Heart left ventricle (tissue), 16 donors: ENCODE measurements at regions not wholly inside any gene's neighbourhood (a gene's known extent, or its start where the extent isn't known, plus 50 kb on each side); places are given as distances from the start of the nearest gene placed in this dataset.

Experiments
- ATAC-seq, 4 donors: fragments of 200-7000 bp; cut with Tn5 transposase; one replicate each; pipeline ENCODE4 v1.9.1; 2020 to 2022; ENCODE audit warnings: moderate library complexity in 4 of 4, mild to moderate bottlenecking in 3 of 4, moderate number of reproducible peaks in 1 of 4
- DNase-seq, 5 donors: peaks; one replicate each; pipeline ENCODE4 v3.0.0-alpha.2; 2020
- H3K27ac ChIP-seq, 12 donors: fragments of 200-600 bp; sonication (generic) in 4 of 12; one replicate each; pipeline versions ENCODE4 v1.5.0 to v1.8.0; 2016 to 2022; ENCODE audit warnings: mild to moderate bottlenecking in 2 of 12
- H3K27me3 ChIP-seq, 9 donors: fragments of 200-600 bp; sonication (generic) in 2 of 9; one replicate each; pipeline versions ENCODE4 v1.5.1 to v1.8.0; 2016 to 2022; ENCODE audit warnings: mild to moderate bottlenecking in 3 of 9
- H3K36me3 ChIP-seq, 9 donors: fragments of 200-600 bp; sonication (generic) in 2 of 9; one replicate each; pipeline versions ENCODE4 v1.5.0 to v1.8.0; 2018 to 2022; ENCODE audit warnings: mild to moderate bottlenecking in 2 of 9
- H3K4me1 ChIP-seq, 12 donors: fragments of 200-600 bp; sonication (generic) in 4 of 12; one replicate each; pipeline versions ENCODE4 v1.5.0 to v1.8.0; 2016 to 2022; ENCODE audit warnings: mild to moderate bottlenecking in 3 of 12
- H3K4me3 ChIP-seq, 12 donors: fragments of 200-600 bp; sonication (generic) in 4 of 12; one replicate each; pipeline versions ENCODE4 v1.5.0 to v1.8.0; 2017 to 2022; ENCODE audit warnings: mild to moderate bottlenecking in 9 of 12, moderate library complexity in 4 of 12
- H3K9me3 ChIP-seq, 12 donors: fragments of 200-600 bp; sonication (generic) in 4 of 12; one replicate each; pipeline versions ENCODE4 v1.5.0 to v1.8.0; 2016 to 2022; ENCODE audit warnings: mild to moderate bottlenecking in 1 of 12
- CTCF ChIP-seq, 12 donors: fragments of 200-600 bp; sonication (generic) in 4 of 12; IDR thresholded peaks; one replicate each; pipeline versions ENCODE4 v1.5.0 to v1.8.0; 2018 to 2022; ENCODE audit warnings: antibody characterized with exemption in 12 of 12, mild to moderate bottlenecking in 5 of 12
- POLR2A ChIP-seq, 2 donors: fragments of 450-650 bp; IDR thresholded peaks; one replicate each; pipeline ENCODE4 v1.6.1; 2017; ENCODE audit warnings: antibody characterized with exemption in 2 of 2, mild to moderate bottlenecking in 2 of 2, moderate library complexity in 2 of 2
- WGBS, 4 donors: extraction: QIAGEN DNeasy Blood & Tissue Kit in 2 of 4; methylation state at CpG; one replicate each; pipeline versions ENCODE4 v1.1.5 to v1.1.7; 2013 to 2018; 5-methylcytosine and 5-hydroxymethylcytosine counted together
- intact Hi-C, 10 donors: fragments of 100-400 bp; cut with DNase I; formaldehyde crosslinking; loops; one replicate each; pipeline versions ENCODE4 v1.11.1 to v1.14.2; 2022
- donor health status: ischemic (EF 13 %, LVEDD 7.1; RV severe dilation, severe dysfunction).
- donor health status: healthy with polysubstance abuse.
- donor health status: DM: no; HTN: yes; CAD: no.
- donor health status: DM: no; HTN: no; CAD: no.
- donor health status: ischemic (EF 25% LVEDD 6.9; RV normal size, moderate dysfunction).
- donor health status: ischemic (EF 25% LVEDD 5.7; RV mildly dilated, moderate dysfunction).
- donor health status: healthy.
- donor health status: DM: yes; HTN: yes; CAD: no.
- donor health status: ischemic (EF 35%, LVEDD 5.7; RV mildly dilated, moderate dysfunction).
- donor health status: nonischemic (EF 11% LVEDD 7.7; RV severe dilation, severe dysfunction).
- donor health status: DM: yes; HTN: yes; CAD: no.
- donor health status: PGD.
- donor health status: ischemic (EF 29% LVEDD 5.4; RV normal size, mild dysfunction).
- donor health status: nonischemic (EF 23%, LVEDD 6.1; RV moderate dilation, normal function).

GRCh38 chr13:104567114-104567513, 1500.9 kb upstream of the SLC10A2 start:
- H3K27me3 ChIP-seq = peaks cover 0 to 5% (median 0%) of the 10 kb centered on the region in 9 donors
- ATAC-seq (no peak), DNase-seq (no peak)
- no peaks in the 10 kb centered on the region for H3K9me3 ChIP-seq
- no peaks in the 10 kb centered on the region for H3K36me3 ChIP-seq
- no peak for TF ChIP-seq POLR2A (IDR thresholded peaks at IDR 0.05)
- no peak for TF ChIP-seq CTCF (IDR thresholded peaks at IDR 0.05)
- H3K4me1 ChIP-seq = peaks cover 0 to 9% (median 0%) of the 10 kb centered on the region in 12 donors
- no peak overlapping the region for H3K4me3 ChIP-seq
- WGBS, 4 donors = 80 to 91% (median 88%) methylated on average over 5 of the region's 5 CpGs
- intact Hi-C loops = no loop called here
- no peak overlapping the region for H3K27ac ChIP-seq

- WGBS, 4 donors = 89 to 92% (median 90%) methylated on average over 4 of the region's 4 CpGs
- no peaks in the 10 kb centered on the region for H3K9me3 ChIP-seq
- H3K36me3 ChIP-seq = no peaks in the 10 kb centered on the region
- peaks cover 0 to 5% (median 0%) of the 10 kb centered on the region in 9 donors for H3K27me3 ChIP-seq
- H3K4me1 ChIP-seq = no peaks in the 10 kb centered on the region
- DNase-seq (no peak), ATAC-seq (no peak)
- TF ChIP-seq POLR2A (IDR thresholded peaks at IDR 0.05) = no peak
- TF ChIP-seq CTCF (IDR thresholded peaks at IDR 0.05) = no peak
- intact Hi-C loops = no loop called here
- no peak overlapping the region for H3K4me3 ChIP-seq
- no peak overlapping the region for H3K27ac ChIP-seq
These were observed 1499.7 kb upstream of the SLC10A2 start for GRCh38 chr13:104565888-104566287.

- no peaks in the 10 kb centered on the region for H3K36me3 ChIP-seq
- no peaks in the 10 kb centered on the region for H3K9me3 ChIP-seq
- intact Hi-C loops = no loop called here
- H3K27ac ChIP-seq = no peak overlapping the region
- H3K4me3 ChIP-seq = no peak overlapping the region
- DNase-seq (no peak), ATAC-seq (no peak)
- no peaks in the 10 kb centered on the region for H3K27me3 ChIP-seq
- TF ChIP-seq CTCF (IDR thresholded peaks at IDR 0.05) (no peak), POLR2A (IDR thresholded peaks at IDR 0.05) (no peak)
- 64 to 72% (median 71%) methylated on average over 1 of the region's 1 CpG for WGBS, 4 donors
- H3K4me1 ChIP-seq = no peaks in the 10 kb centered on the region
These were observed 1487.7 kb upstream of the SLC10A2 start for GRCh38 chr13:104553896-104554295.

- Histone ChIP-seq H3K4me3 (no peak overlapping the region), H3K36me3 (no peaks in the 10 kb centered on the region), H3K9me3 (no peaks in the 10 kb centered on the region), H3K4me1 (no peaks in the 10 kb centered on the region), H3K27me3 (no peaks in the 10 kb centered on the region), H3K27ac (no peak overlapping the region)
- no peak for ATAC-seq
- DNase-seq = no peak
- intact Hi-C loops = no loop called here
- TF ChIP-seq POLR2A (IDR thresholded peaks at IDR 0.05) (no peak), CTCF (IDR thresholded peaks at IDR 0.05) (no peak)
- 57 to 64% (median 58%) methylated on average over 3 of the region's 3 CpGs for WGBS, 4 donors
These were observed 1487.0 kb upstream of the SLC10A2 start for GRCh38 chr13:104553186-104553585.
